SK-N-SH treated with all-trans-retinoic acid at 6 μM for 48 hours (cell line): ENCODE measurements at regions not wholly inside any gene's neighbourhood (a gene's known extent, or its start where the extent isn't known, plus 50 kb on each side); places are given as distances from the start of the nearest gene placed in this dataset.

Experiments used
- ATAC-seq: fragments of 200-7000 bp; cut with Tn5 transposase; 3 replicates; pipeline ENCODE4 v1.9.1; 2020; ENCODE audit warnings: mild to moderate bottlenecking, moderate library complexity
- ARNTL ChIP-seq: fragments of 450-650 bp; formaldehyde crosslinking; IDR thresholded peaks from 2 replicates; pipeline ENCODE4 v1.5.0; 2020; ENCODE audit warnings: low read depth, mild to moderate bottlenecking, moderate library complexity, borderline replicate concordance
- CSDC2 ChIP-seq: fragments of 250-450 bp; sonication (Bioruptor Pico); IDR thresholded peaks from 2 replicates; pipeline ENCODE4 v1.5.0; 2020; ENCODE audit warnings: mild to moderate bottlenecking, moderate library complexity
- ESRRG ChIP-seq: fragments of 250-450 bp; sonication (Bioruptor Pico); IDR thresholded peaks from 2 replicates; pipeline ENCODE4 v1.6.1; 2021; ENCODE audit warnings: mild to moderate bottlenecking
- GLIS3 ChIP-seq: fragments of 250-450 bp; sonication (Bioruptor Pico); IDR thresholded peaks from 2 replicates; pipeline ENCODE4 v1.5.0; 2020; ENCODE audit warnings: mild to moderate bottlenecking, moderate library complexity
- ISL1 ChIP-seq: fragments of 250-450 bp; sonication (Bioruptor Pico); IDR thresholded peaks from 2 replicates; pipeline ENCODE4 v2.1.2; 2022; ENCODE audit warnings: mild to moderate bottlenecking, moderate library complexity
- OSR1 ChIP-seq: fragments of 250-450 bp; sonication (Bioruptor Pico); IDR thresholded peaks from 2 replicates; pipeline ENCODE4 v1.8.0; 2022; ENCODE audit warnings: moderate library complexity, mild to moderate bottlenecking, inconsistent platforms
- PPARA ChIP-seq: fragments of 250-450 bp; sonication (Bioruptor Pico); IDR thresholded peaks from 2 replicates; pipeline ENCODE4 v1.5.0; 2020; ENCODE audit warnings: mild to moderate bottlenecking, borderline replicate concordance
- SNAI2 ChIP-seq: fragments of 250-450 bp; sonication (Bioruptor Pico); IDR thresholded peaks from 2 replicates; pipeline ENCODE4 v1.5.0; 2020; ENCODE audit warnings: mild to moderate bottlenecking, moderate library complexity
- TCF4 ChIP-seq: fragments of 250-450 bp; sonication (Bioruptor Pico); IDR thresholded peaks from 2 replicates; pipeline ENCODE4 v1.8.0; 2021; ENCODE audit warnings: mild to moderate bottlenecking, moderate library complexity, borderline replicate concordance
- TOX ChIP-seq: fragments of 250-450 bp; sonication (Bioruptor Pico); IDR thresholded peaks from 2 replicates; pipeline ENCODE4 v1.8.0; 2021; ENCODE audit warnings: mild to moderate bottlenecking, moderate library complexity, borderline replicate concordance
- ZC3H10 ChIP-seq: fragments of 250-450 bp; sonication (Bioruptor Pico); IDR thresholded peaks from 2 replicates; pipeline ENCODE4 v1.5.1; 2021; ENCODE audit warnings: mild to moderate bottlenecking, moderate library complexity
- ZFP3 ChIP-seq: fragments of 250-450 bp; sonication (Bioruptor Pico); IDR thresholded peaks from 2 replicates; pipeline ENCODE4 v1.5.0; 2020; ENCODE audit warnings: mild to moderate bottlenecking, moderate library complexity
- ZFP30 ChIP-seq: fragments of 450-650 bp; formaldehyde crosslinking; IDR thresholded peaks from 2 replicates; pipeline ENCODE4 v1.5.0; 2022; ENCODE audit warnings: mild to moderate bottlenecking, moderate library complexity
- ZNF565 ChIP-seq: fragments of 450-650 bp; formaldehyde crosslinking; conservative IDR thresholded peaks from 2 replicates; pipeline ENCODE4 v1.5.0; 2020; ENCODE audit warnings: low read depth, mild to moderate bottlenecking, moderate library complexity
- ZNF70 ChIP-seq: fragments of 450-650 bp; formaldehyde crosslinking; IDR thresholded peaks from 2 replicates; pipeline ENCODE4 v1.5.0; 2020; ENCODE audit warnings: mild to moderate bottlenecking, moderate library complexity
- ZNF8 ChIP-seq: fragments of 450-650 bp; formaldehyde crosslinking; IDR thresholded peaks from 2 replicates; pipeline ENCODE4 v1.5.0; 2020; ENCODE audit warnings: mild to moderate bottlenecking, moderate library complexity
- TF ChIP-seq, protein P1 (sequence below): fragments of 250-450 bp; sonication (Bioruptor Pico); IDR thresholded peaks from 2 replicates; pipeline ENCODE4 v1.5.0; 2020; ENCODE audit warnings: mild to moderate bottlenecking, moderate library complexity
- TF ChIP-seq, protein P2 (sequence below): fragments of 250-450 bp; sonication (Bioruptor Pico); IDR thresholded peaks from 2 replicates; pipeline ENCODE4 v1.8.0; 2020; ENCODE audit warnings: mild to moderate bottlenecking, moderate library complexity, borderline replicate concordance
- TF ChIP-seq, protein P3 (sequence below): fragments of 250-450 bp; sonication (Bioruptor Pico); IDR thresholded peaks from 2 replicates; pipeline ENCODE4 v1.8.0; 2021; ENCODE audit warnings: low read depth, mild to moderate bottlenecking, moderate library complexity, borderline replicate concordance
- TF ChIP-seq, protein P4 (sequence below): fragments of 250-450 bp; sonication (Bioruptor Pico); IDR thresholded peaks from 2 replicates; pipeline ENCODE4 v1.5.1; 2020; ENCODE audit warnings: low read depth, mild to moderate bottlenecking, moderate library complexity
- TF ChIP-seq, protein P5 (sequence below): fragments of 250-450 bp; sonication (Bioruptor Pico); IDR thresholded peaks from 2 replicates; pipeline ENCODE4 v1.5.1; 2021; ENCODE audit warnings: mild to moderate bottlenecking, moderate library complexity

DNA sequence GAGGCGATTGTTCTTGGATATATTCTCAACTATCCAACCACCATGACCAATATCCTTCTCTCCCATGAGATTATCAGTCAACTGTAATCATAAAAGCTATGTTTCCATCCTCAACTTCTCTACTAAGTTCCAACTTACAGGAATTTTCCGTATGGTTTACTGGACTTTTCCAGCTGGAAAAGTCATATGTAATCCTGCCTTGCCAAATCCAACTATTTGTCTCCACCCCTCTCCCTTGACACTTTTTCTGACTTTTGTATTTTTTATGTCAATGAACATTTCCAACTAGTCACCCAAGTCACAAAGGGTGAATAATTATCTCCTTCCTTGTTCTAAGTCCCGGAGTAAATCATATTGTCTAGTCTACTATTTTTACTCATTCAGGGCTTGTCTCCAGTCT, 293.1 kb downstream of the USP25 start:
- ATAC-seq, result no peak
- TF ChIP-seq, protein P1, sequence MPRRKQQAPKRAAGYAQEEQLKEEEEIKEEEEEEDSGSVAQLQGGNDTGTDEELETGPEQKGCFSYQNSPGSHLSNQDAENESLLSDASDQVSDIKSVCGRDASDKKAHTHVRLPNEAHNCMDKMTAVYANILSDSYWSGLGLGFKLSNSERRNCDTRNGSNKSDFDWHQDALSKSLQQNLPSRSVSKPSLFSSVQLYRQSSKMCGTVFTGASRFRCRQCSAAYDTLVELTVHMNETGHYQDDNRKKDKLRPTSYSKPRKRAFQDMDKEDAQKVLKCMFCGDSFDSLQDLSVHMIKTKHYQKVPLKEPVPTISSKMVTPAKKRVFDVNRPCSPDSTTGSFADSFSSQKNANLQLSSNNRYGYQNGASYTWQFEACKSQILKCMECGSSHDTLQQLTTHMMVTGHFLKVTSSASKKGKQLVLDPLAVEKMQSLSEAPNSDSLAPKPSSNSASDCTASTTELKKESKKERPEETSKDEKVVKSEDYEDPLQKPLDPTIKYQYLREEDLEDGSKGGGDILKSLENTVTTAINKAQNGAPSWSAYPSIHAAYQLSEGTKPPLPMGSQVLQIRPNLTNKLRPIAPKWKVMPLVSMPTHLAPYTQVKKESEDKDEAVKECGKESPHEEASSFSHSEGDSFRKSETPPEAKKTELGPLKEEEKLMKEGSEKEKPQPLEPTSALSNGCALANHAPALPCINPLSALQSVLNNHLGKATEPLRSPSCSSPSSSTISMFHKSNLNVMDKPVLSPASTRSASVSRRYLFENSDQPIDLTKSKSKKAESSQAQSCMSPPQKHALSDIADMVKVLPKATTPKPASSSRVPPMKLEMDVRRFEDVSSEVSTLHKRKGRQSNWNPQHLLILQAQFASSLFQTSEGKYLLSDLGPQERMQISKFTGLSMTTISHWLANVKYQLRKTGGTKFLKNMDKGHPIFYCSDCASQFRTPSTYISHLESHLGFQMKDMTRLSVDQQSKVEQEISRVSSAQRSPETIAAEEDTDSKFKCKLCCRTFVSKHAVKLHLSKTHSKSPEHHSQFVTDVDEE (CRISPR knock-in tag), result no peak
- TF ChIP-seq ZC3H10 (CRISPR knock-in tag), result no peak
- TF ChIP-seq ZNF8, result no peak
- TF ChIP-seq CSDC2, result no peak
- TF ChIP-seq, protein P2, sequence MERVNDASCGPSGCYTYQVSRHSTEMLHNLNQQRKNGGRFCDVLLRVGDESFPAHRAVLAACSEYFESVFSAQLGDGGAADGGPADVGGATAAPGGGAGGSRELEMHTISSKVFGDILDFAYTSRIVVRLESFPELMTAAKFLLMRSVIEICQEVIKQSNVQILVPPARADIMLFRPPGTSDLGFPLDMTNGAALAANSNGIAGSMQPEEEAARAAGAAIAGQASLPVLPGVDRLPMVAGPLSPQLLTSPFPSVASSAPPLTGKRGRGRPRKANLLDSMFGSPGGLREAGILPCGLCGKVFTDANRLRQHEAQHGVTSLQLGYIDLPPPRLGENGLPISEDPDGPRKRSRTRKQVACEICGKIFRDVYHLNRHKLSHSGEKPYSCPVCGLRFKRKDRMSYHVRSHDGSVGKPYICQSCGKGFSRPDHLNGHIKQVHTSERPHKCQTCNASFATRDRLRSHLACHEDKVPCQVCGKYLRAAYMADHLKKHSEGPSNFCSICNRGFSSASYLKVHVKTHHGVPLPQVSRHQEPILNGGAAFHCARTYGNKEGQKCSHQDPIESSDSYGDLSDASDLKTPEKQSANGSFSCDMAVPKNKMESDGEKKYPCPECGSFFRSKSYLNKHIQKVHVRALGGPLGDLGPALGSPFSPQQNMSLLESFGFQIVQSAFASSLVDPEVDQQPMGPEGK (CRISPR knock-in tag), result no peak
- TF ChIP-seq ZFP30 (CRISPR knock-in tag), result no peak
- TF ChIP-seq, protein P3, sequence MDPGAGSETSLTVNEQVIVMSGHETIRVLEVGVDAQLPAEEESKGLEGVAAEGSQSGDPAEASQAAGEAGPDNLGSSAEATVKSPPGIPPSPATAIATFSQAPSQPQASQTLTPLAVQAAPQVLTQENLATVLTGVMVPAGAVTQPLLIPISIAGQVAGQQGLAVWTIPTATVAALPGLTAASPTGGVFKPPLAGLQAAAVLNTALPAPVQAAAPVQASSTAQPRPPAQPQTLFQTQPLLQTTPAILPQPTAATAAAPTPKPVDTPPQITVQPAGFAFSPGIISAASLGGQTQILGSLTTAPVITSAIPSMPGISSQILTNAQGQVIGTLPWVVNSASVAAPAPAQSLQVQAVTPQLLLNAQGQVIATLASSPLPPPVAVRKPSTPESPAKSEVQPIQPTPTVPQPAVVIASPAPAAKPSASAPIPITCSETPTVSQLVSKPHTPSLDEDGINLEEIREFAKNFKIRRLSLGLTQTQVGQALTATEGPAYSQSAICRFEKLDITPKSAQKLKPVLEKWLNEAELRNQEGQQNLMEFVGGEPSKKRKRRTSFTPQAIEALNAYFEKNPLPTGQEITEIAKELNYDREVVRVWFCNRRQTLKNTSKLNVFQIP, result no peak
- no peak for TF ChIP-seq ZNF70 (CRISPR knock-in tag)
- TF ChIP-seq TCF4 (CRISPR knock-in tag), result no peak
- TF ChIP-seq TOX (CRISPR knock-in tag), result no peak
- TF ChIP-seq OSR1 (CRISPR knock-in tag), result no peak
- TF ChIP-seq ARNTL (CRISPR knock-in tag), result no peak
- no peak for TF ChIP-seq ZFP3 (CRISPR knock-in tag)

DNA sequence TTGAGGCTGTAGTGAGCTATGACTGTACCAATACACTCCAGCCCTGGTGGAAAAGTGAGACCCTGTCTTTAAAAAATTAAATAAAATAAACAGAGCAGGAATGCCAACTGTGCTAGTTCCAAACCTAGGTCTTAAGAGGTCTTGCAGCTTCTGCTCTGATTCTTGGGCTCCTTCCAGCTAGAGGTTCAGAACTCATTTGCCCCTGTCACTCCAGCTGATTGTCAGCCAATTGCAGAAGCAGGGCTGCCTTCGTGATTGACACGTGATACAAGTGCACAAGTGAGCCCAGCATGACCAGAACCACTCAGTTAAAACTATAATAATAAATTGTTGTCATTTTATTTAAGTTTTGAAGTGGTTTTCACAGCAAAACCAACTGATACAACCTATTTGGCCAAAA, 298.4 kb downstream of the USP25 start:
- TF ChIP-seq PPARA, result no peak
- TF ChIP-seq, protein P4, sequence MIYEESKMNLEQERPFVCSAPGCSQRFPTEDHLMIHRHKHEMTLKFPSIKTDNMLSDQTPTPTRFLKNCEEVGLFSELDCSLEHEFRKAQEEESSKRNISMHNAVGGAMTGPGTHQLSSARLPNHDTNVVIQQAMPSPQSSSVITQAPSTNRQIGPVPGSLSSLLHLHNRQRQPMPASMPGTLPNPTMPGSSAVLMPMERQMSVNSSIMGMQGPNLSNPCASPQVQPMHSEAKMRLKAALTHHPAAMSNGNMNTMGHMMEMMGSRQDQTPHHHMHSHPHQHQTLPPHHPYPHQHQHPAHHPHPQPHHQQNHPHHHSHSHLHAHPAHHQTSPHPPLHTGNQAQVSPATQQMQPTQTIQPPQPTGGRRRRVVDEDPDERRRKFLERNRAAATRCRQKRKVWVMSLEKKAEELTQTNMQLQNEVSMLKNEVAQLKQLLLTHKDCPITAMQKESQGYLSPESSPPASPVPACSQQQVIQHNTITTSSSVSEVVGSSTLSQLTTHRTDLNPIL (CRISPR knock-in tag), result no peak
- TF ChIP-seq, protein P5, sequence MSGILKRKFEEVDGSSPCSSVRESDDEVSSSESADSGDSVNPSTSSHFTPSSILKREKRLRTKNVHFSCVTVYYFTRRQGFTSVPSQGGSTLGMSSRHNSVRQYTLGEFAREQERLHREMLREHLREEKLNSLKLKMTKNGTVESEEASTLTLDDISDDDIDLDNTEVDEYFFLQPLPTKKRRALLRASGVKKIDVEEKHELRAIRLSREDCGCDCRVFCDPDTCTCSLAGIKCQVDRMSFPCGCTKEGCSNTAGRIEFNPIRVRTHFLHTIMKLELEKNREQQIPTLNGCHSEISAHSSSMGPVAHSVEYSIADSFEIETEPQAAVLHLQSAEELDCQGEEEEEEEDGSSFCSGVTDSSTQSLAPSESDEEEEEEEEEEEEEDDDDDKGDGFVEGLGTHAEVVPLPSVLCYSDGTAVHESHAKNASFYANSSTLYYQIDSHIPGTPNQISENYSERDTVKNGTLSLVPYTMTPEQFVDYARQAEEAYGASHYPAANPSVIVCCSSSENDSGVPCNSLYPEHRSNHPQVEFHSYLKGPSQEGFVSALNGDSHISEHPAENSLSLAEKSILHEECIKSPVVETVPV, result no peak
- TF ChIP-seq ISL1 (CRISPR knock-in tag), result no peak
- ATAC-seq, result no peak

DNA sequence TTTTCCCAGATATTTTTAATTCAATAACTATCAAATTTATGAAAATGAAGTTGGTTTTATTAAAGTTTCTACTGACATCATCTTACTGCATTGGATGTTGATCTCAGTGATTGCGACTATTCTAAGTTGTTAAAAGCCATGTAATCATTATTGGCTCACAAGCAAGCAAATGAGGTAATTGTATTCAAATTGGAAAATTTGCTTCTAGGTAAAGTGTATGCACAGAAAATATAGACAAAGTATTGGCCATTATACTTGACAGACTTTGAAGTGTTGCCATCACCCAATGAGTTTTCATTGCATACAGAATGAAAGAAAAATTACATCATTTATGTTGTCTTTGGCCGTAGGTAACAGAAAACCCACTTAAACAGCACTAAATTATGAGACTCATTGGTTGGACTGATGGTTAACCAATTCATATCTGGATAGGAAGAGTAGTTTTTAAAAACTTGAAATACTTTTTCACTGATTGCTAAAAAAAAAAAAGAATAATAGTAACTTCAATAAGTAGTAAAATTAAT, 299.2 kb downstream of the USP25 start:
- ATAC-seq, result no peak
- TF ChIP-seq GLIS3 (CRISPR knock-in tag) (no peak), OSR1 (CRISPR knock-in tag) (no peak), TOX (CRISPR knock-in tag) (no peak), ESRRG (CRISPR knock-in tag) (no peak), ZC3H10 (CRISPR knock-in tag) (no peak), ZNF565 (no peak), SNAI2 (CRISPR knock-in tag) (no peak), ZFP3 (CRISPR knock-in tag) (no peak), ZFP30 (CRISPR knock-in tag) (no peak), TCF4 (CRISPR knock-in tag) (no peak), CSDC2 (no peak), ZNF8 (no peak)
- TF ChIP-seq, protein P1 (CRISPR knock-in tag), result no peak
- TF ChIP-seq, protein P2 (CRISPR knock-in tag), result no peak
